ENCODE measurements at regions not wholly inside any gene's neighbourhood (a gene's known extent, or its start where the extent isn't known, plus 50 kb on each side); places are given as distances from the start of the nearest gene placed in this dataset.
"Not testable (repeated sequence)": the region's sequence is repeated elsewhere in the genome, so short reads cannot be mapped to it uniquely, and the experiment has no call there.

DNA sequence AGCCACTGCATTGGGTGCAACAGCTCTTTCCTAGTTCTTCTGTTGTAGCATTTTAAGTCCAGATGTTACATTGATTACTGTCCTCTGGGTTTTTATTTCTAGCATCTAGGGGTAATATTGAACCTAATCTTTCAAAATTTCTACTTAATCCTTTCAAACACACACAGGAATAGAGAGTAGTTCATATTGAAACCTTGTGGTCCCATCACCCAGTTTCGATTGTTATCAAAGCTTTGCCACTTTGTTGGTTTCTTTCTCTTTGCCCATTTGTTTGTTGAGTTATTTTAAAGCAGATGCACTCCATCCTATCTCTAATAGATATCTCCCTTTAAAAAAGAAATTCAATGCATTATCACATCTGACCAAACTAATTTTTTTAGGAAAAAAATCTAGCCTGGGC, 422.9 kb upstream of the AMELY start:
- no peak for DNase-seq (ENCODE audit: low read depth, low spot score)
- H3K27ac ChIP-seq: no peak overlapping the region

GRCh38 chrY:7326296-7327246, 415.0 kb upstream of the AMELY start:
- no peak for DNase-seq (ENCODE audit: low read depth, low spot score)
- H3K27ac ChIP-seq: no peak overlapping the region

DNA sequence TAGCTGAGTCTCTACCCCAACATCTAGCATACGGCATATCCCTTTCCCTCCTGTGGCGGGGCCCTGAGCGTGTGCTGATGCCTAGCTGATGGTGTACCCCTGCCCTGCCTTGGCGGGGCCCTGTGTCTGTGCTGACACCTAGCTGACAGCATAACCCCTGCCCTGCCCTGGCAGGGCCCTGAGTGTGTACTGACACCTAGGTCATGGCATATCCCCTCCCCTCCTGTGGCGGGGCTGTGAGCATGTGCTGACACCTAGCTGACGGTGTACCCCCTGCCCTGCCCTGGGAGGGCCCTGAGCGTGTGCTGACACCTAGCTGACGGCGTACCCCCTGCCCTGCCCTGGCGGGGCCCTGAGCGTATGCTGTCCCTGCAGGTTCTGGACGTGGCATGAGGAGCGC, 414.0 kb upstream of the AMELY start:
- H3K27ac ChIP-seq: no peak overlapping the region
- no peak for DNase-seq (ENCODE audit: low read depth, low spot score)

GRCh38 chrY:7320751-7321150, 409.2 kb upstream of the AMELY start:
- H3K27ac ChIP-seq: no peak overlapping the region
- DNase-seq (ENCODE audit: low read depth, low spot score): no peak

DNA sequence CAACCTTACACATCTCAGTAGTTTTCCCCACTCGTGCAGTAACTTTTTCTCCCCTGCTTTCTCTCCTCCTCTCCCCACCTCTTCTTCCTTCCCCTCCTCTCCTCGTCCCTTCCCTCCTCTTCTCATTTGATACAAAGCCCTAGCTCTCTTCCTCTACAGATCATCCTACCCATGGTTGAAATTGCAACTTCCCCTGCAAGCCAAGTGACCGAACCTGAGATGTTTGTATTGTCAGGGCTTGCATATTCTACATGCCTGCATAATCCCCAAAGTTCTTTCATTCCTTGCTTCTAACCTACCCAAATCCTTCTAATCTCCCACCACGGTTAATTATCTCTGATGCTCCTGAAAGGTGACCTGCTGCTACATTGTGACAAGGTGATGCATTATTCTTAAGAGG, 408.6 kb upstream of the AMELY start:
- not testable (repeated sequence) for DNase-seq (ENCODE audit: low read depth, low spot score); H3K27ac ChIP-seq

GRCh38 chrY:7318122-7318521, 406.6 kb upstream of the AMELY start:
- no peak overlapping the region for H3K27ac ChIP-seq
- DNase-seq (ENCODE audit: low read depth, low spot score): no peak

DNA sequence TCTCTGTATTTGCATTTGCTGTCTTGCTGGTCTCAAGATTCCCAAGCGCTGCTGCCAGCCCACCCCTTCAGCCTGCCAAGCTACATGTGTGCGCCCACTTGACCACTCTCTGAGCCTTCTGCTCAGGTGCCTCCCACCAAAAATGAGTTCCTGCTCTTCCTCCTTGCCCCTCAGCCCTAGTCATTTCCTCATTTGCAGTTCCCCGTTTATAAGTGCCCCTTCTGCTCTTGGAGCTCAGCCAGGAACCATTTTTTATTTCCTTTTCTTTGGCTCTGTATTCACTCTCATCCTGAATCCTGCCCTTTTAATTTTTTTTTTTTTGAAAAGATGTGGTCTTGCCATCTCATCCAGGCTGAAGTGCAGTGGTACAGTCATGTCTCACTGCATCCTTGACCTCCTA, 406.0 kb upstream of the AMELY start:
- DNase-seq (ENCODE audit: low read depth, low spot score): no peak
- H3K27ac ChIP-seq: no peak overlapping the region

DNA sequence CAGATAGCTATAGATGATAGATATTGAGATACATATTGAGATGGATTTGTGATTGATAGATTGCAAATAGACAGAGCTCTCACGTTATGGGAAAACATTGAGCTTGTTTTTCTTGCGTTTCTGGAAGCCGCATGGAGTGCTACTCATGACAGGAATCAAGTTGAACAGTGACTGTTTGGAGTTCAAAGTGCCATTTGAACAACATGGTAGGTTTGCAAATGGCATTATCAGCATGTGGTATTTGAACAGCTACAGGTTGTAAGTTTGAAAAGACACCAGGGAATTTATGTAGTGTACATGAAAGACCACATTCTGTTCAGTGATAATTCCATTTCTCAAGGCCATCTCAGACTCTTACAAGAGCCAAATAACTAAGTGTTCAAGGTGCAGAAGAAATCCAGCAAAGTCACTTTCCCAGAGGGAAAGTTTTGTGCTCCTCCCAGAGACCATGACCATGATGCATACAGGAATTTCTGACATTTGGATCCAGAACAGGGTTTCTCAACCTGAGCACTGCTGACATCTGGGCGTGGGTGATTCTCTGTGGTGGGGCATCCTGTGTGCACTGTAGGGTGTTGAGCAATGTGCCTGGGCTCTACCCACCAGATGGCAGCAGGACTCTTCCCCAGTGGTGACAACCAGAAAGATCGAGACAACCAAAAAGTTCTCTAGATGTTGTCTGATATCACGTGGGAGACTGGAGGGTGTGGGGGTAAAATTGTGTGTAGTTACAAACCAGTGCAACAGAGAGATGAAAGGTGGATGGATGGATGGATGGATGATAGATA, 399.1 kb upstream of the AMELY start:
- DNase-seq (ENCODE audit: low read depth, low spot score): no peak

GRCh38 chrY:7308816-7309215, 397.3 kb upstream of the AMELY start:
- H3K27ac ChIP-seq: no peak overlapping the region
- DNase-seq (ENCODE audit: low read depth, low spot score): no peak

More for the DNA sequence above, 399.1 kb upstream of the AMELY start:
- H3K27ac ChIP-seq: no peak overlapping the region

GRCh38 chrY:7302306-7302705, 390.8 kb upstream of the AMELY start:
- no peak overlapping the region for H3K27ac ChIP-seq
- no peak for DNase-seq (ENCODE audit: low read depth, low spot score)

GRCh38 chrY:7299960-7300359, 388.4 kb upstream of the AMELY start:
- no peak for DNase-seq (ENCODE audit: low read depth, low spot score)
- no peak overlapping the region for H3K27ac ChIP-seq

- no peak overlapping the region for H3K27ac ChIP-seq
- DNase-seq (ENCODE audit: low read depth, low spot score): no peak
These were observed 380.6 kb upstream of the AMELY start for GRCh38 chrY:7292113-7292512.

DNA sequence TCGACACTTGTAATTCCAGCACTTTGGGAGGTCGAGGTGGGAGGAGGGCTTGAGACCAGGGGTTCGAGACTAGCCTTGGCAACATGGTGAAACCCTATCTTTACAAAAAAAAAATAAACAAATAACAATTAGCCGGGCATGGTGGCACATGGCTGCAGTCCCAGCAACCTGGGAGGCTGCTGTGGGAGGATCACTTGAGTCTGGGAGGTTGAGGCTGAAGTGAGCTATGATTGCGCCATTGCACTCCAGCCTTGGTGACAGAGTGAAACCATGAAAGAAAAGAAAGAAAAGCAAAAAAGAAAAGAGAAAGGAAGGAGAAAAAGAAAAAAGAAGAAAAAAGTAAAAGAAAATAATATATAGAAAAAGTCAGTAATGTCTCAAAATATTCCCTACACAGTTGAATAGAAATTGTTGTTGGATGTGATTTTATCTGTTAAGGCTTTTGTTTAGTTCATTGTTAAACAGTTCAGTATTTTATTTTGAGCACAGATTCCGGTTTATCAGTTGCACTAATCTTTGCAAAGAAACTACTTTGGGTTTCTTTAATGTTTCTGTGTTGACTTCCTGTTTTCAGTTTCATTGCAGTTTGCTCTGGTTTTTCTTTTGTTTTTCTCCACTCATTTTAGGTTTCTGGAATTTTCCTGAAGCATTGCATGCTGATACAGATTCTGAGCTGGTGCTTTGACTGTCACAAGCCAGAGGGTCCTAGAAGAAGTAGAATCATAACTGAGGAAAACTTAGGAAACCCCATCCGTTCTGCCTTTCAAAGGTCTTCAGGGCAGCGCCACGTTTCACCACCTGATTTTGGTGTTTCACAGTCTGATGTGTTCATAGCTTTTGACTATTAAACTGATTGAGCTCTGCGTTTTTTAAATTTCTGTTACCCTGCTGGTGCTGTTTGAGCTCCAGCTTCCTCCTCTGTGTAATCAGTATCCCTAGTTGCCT, 378.6 kb upstream of the AMELY start:
- no peak overlapping the region for H3K27ac ChIP-seq
- DNase-seq (ENCODE audit: low read depth, low spot score): no peak

- H3K27ac ChIP-seq: peak overlapping the region; percentile 5
These were observed 377.1 kb upstream of the AMELY start for GRCh38 chrY:7288611-7289010.

GRCh38 chrY:7287963-7288362, 376.4 kb upstream of the AMELY start:
- not testable (repeated sequence) for DNase-seq (ENCODE audit: low read depth, low spot score)
- peak overlapping the region; percentile 5 for H3K27ac ChIP-seq

More at GRCh38 chrY:7288611-7289010, 377.1 kb upstream of the AMELY start:
- no peak for DNase-seq (ENCODE audit: low read depth, low spot score)

DNA sequence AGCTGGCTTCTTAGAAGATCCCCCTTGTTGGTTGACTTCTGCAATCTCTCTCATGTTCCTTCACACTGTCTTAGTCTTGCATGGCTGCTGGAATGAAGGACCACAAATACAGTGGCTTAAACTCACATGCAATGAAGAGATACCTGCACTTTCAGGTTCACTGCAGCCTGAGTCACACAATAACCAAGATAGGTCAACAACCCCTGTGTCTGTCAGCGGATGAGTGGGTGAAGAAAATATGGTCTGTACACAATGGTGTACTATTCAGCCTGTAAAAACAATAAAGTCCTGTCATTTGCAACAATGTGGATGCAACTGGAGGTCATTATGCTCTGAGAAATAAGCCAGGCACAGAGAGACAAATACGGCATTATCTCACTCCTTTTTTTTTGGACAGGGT, 373.8 kb upstream of the AMELY start:
- DNase-seq (ENCODE audit: low read depth, low spot score): no peak
- H3K27ac ChIP-seq: no peak overlapping the region

DNA sequence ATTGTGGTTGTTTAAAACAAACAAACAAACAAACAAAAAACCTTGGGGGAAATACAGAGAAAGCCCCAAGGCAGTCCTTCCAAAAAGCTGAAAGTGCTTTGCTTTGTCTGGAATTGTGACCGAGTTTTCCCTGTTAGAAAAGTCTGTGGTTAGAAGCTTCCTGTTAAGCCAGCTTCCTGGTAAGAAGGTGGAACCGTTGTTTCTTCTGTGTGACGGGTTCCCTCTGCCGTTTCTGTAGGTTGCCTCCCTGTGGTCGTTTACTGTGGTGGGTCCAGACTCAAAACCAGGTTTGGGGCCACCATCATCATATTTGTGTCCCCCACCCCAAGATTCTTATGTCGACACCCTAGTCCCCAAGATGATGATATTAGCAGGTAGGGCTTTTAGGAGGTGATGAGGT, 371.4 kb upstream of the AMELY start:
- peak overlapping the region; percentile 13 for H3K27ac ChIP-seq
- DNase-seq (ENCODE audit: low read depth, low spot score): no peak

- peak; percentile 6 for DNase-seq (ENCODE audit: low read depth, low spot score)
- peak overlapping the region; percentile 73 for H3K27ac ChIP-seq
These were observed 368.7 kb upstream of the AMELY start for GRCh38 chrY:7280151-7280740.

DNA sequence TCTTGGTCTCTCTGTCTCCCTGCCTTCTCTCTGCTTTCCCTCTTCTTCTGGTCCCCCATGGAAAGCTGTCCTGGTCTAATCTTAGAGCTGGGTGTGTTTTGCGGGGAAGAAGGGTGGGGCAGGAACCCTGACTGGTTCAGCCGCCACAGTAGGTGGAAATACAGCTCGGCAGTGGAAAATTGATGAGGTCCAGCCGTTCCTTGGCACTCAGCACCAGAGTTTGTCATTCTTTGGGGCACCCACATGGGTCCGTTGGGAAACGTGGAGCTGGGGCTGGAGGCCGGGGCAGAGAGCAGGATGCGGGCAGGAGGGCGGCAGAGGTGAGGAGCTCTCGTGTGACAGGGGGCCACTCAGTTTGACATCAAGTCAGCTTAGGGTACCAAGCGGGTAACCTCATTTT, 364.2 kb upstream of the AMELY start:
- H3K27ac ChIP-seq: peak overlapping the region; percentile 71

DNA sequence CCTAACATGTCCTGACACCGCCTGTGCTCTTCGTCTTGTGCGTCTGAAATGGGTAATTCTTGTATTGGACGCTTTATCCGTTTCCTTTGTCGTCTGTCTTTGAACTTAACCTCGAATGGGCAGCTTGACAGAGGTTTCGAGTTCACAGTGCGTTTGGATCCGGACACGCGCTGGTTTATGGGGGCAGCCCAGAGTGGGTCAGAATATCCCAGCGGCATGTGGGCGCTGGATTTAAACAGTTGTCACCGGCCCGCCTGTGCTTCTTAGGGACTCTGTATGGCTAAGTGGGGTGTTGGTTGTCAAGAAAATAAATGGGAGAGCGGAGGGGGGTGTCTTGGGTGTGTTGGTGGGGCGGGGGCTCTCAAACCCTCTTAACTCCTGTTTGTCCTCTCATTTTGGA, 363.5 kb upstream of the AMELY start:
- peak overlapping the region; percentile 71 for H3K27ac ChIP-seq
- DNase-seq (ENCODE audit: low read depth, low spot score): no peak

More for the DNA sequence above, 364.2 kb upstream of the AMELY start:
- DNase-seq (ENCODE audit: low read depth, low spot score): no peak

All from epithelial cell of prostate (primary cell).